Medulla oblongata (tissue), 1 donor: ENCODE measurements at regions not wholly inside any gene's neighbourhood (a gene's known extent, or its start where the extent isn't known, plus 50 kb on each side); places are given as distances from the start of the nearest gene placed in this dataset.
"Not testable (repeated sequence)": the region's sequence is repeated elsewhere in the genome, so short reads cannot be mapped to it uniquely, and the experiment has no call there.

ENCODE experiments used
- DNase-seq: peaks from one replicate; pipeline ENCODE4 v3.0.0-alpha.2; 2015; ENCODE audit errors: extremely low spot score

GRCh38 chr9:129561594-129562281 is 59.2 kb downstream of the C9orf50 start:
- no peak for DNase-seq

GRCh38 chr9:129560881-129561306 is 60.0 kb downstream of the C9orf50 start:
- DNase-seq: no peak

- DNase-seq: no peak
Observed at GRCh38 chr9:129559506-129559881, 61.4 kb downstream of the C9orf50 start.

GRCh38 chr9:129558551-129559505 is 62.1 kb downstream of the C9orf50 start:
- peak; percentile 37 for DNase-seq

GRCh38 chr9:129558063-129558550 is 62.8 kb downstream of the C9orf50 start:
- DNase-seq: no peak

GRCh38 chr9:129557192-129558036 is 63.5 kb downstream of the C9orf50 start:
- DNase-seq: no peak

GRCh38 chr9:129556491-129557191 is 64.3 kb downstream of the C9orf50 start:
- DNase-seq: no peak

- DNase-seq: no peak
Observed at GRCh38 chr9:129555512-129556215, 65.2 kb downstream of the C9orf50 start.

- DNase-seq: no peak
Observed at GRCh38 chr9:129554649-129555048, 66.3 kb downstream of the C9orf50 start.

- no peak for DNase-seq
Observed at GRCh38 chr9:129553277-129553676, 67.6 kb downstream of the C9orf50 start.

- DNase-seq: no peak
Observed at GRCh38 chr9:129552064-129552463, 68.8 kb downstream of the C9orf50 start.

- no peak for DNase-seq
Observed at GRCh38 chr9:129551393-129551973, 69.4 kb downstream of the C9orf50 start.

GRCh38 chr9:129550977-129551376 is 69.9 kb downstream of the C9orf50 start:
- DNase-seq: not testable (repeated sequence)

GRCh38 chr9:129550199-129550839 is 70.6 kb downstream of the C9orf50 start:
- peak; percentile 79 for DNase-seq

- peak; percentile 77 for DNase-seq
Observed at GRCh38 chr9:129549684-129550083, 71.2 kb downstream of the C9orf50 start.

- DNase-seq: peak; percentile 19
Observed at GRCh38 chr9:129549139-129549538, 71.8 kb downstream of the C9orf50 start.

- DNase-seq: peak; percentile 52
Observed at GRCh38 chr9:129548571-129549135, 72.2 kb downstream of the C9orf50 start.

- no peak for DNase-seq
Observed at GRCh38 chr9:129547869-129548570, 72.9 kb downstream of the C9orf50 start.

GRCh38 chr9:129547063-129547462 is 73.8 kb downstream of the C9orf50 start:
- DNase-seq: no peak
